NCI-H345 treated with DMSO at 0.1 percent for 48 hours (cell line): ENCODE measurements at regions not wholly inside any gene's neighbourhood (a gene's known extent, or its start where the extent isn't known, plus 50 kb on each side); places are given as distances from the start of the nearest gene placed in this dataset.

Source experiments
- DNase-seq: peaks from one replicate; lab custom pipeline; 2025; ENCODE audit not compliant: unreplicated experiment; lab: John Stamatoyannopoulos, UW

GRCh38 chr5:133882846-133883245 lies 85.6 kb downstream of the C5orf15 start:
- DNase-seq, result no peak

- no peak for DNase-seq
Measured at GRCh38 chr5:133882389-133882695, 86.1 kb downstream of the C5orf15 start.

GRCh38 chr5:133881576-133882388 lies 86.6 kb downstream of the C5orf15 start:
- no peak for DNase-seq

DNA sequence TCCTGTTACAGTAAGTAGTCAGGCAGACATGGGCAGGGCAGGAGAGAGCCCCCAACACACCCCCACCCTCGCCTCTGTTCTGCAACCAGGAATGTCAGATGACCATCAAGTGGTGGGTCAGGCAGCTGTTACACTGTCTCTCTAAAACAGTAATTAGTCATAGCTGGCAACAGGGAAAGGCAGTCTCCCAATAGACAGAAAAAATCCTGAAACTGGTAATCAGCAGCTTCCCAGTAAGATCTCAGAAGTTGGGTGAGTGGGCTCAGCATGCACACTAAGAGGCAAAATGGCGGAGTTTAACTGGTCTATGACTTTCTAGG lies 90.2 kb downstream of the C5orf15 start:
- DNase-seq, result no peak

- no peak for DNase-seq
Measured at GRCh38 chr5:133877351-133878235, 90.8 kb downstream of the C5orf15 start.

DNA sequence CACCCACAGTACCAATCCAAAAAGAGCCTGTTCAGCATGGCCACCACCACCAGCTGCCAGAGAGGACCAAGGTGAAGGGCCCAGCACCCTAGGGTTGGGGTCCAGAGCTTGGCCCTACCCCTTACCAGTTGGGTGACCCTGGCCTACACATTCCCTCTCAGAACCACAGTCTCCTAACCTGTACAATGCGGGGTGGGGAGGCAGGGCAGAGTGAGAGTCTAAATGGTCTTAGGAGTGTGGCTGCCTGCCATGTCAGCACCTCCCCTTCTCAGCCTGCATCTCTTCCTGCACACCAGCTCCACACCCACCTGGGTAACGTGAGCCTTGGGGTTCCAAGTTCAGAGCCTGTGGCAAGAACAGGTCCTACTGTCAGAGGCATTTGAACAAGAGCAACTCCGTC lies 92.2 kb downstream of the C5orf15 start:
- DNase-seq, result no peak

- DNase-seq, result no peak
Measured at GRCh38 chr5:133875179-133875578, 93.2 kb downstream of the C5orf15 start.

DNA sequence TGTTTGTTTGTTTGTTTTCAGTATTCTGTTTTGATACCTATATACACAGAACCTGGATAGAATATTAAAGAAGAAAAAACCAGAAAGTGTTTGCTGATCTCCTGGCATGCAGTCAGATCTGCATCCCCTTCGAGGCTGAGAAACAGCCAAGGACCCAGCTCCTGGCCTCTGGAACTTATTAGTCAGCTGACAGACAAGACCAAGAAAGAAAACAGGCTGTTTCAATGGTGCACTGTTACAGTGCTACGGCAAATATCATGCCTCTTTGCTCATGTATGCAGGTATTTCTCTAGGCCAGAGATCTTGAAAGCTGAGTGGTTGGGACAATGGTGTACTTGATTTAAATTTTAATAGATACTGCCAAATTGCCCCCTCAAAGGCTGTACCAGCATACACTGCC lies 95.0 kb downstream of the C5orf15 start:
- peak; percentile 37 for DNase-seq

DNA sequence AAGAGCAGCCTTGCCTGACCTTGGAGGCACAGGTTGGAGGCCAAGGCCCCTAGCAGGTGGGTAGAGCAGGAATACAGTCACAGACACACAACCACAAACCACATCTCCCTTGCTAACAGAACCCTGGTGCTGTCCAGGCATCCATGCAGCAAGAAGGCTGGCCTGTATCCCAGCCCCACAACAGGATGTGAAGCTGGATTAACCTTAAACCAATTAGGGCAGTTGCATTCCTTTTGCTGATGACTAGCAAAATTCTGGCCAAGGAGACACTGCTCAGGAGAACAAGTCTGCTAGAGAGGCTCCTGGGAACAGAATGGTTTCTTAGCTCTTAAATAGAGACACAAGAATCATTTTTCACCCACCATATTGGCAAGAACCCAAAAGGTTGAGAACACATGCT lies 97.8 kb downstream of the C5orf15 start:
- DNase-seq, result no peak

DNA sequence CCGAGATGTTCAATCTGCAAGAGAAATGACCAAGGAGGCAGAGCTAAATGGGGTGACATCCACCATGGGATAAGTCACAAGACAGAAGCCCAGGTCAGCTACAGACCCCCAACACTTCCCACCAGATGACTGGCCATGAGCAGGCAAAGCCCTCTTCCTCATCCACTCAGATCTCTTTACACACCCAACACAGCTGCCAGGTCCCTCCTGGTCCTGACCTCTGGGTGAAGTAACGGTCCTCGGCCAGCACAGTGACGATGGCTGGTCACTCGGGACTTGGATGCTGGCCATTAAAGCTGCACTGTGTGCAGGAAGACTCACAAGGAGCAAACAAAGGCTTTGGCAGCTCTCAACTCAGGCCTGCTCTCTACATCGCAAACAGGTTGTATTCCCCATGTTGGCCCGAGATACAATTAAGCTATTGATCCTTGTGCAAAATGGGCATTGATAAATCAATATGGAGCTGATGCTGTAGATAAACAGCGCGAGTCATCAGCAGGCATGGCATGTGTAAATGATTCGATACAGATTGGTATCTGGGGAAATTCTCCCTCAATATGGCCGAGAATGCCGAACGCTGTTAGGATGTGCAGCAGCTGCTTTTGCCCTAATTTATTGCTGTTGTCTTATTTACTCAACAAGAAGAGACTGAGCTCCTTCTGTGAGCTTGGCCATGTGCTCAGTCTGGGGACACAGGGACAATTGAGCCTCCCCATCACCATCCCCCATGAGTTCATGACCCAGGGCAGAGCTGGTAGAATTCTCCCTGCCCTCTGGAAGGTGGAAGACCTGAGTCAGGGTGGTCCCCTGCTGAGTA lies 98.7 kb downstream of the C5orf15 start:
- DNase-seq, result no peak

- no peak for DNase-seq
Measured at GRCh38 chr5:133868946-133869518, 99.4 kb downstream of the C5orf15 start.

GRCh38 chr5:133867851-133868545 lies 100.4 kb downstream of the C5orf15 start:
- DNase-seq, result no peak

DNA sequence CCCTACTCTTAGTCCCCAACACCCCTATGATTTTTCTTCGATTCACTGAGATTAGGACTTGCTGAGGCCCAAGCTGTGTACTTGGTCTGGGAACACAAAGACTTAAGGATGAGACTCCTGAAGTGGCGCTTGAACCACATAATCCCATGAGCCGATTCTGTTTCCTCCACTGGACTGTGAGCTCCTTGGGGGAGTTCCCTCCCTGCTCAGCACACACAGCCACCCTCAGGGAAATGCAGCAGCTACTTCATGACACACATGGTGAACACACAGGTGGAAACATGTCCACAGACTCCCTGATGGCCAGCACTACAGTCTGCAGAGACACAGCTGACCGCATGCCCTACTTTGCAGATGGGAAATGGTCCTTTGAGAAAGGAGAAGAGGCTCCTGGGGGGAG lies 101.1 kb downstream of the C5orf15 start:
- DNase-seq, result no peak

DNA sequence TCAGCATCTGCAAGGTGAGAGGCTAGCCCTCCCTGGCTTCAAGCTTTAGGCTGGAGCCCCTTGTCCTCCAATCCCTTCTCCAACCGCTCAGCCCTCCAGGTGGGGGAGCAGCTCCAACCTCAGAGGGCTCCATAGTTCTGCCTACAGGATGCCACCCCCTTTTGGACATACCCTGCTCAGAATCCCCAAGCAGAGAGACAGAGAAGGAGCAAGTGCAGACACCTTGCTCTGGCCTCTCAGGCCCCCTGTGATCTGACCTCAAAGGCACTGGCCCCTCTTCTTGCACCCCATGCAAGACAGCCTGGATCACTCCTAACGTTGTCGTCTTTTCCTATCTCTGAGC lies 101.6 kb downstream of the C5orf15 start:
- DNase-seq, result no peak

- DNase-seq, result no peak
Measured at GRCh38 chr5:133866160-133866902, 102.1 kb downstream of the C5orf15 start.

- no peak for DNase-seq
Measured at GRCh38 chr5:133865113-133865512, 103.3 kb downstream of the C5orf15 start.

DNA sequence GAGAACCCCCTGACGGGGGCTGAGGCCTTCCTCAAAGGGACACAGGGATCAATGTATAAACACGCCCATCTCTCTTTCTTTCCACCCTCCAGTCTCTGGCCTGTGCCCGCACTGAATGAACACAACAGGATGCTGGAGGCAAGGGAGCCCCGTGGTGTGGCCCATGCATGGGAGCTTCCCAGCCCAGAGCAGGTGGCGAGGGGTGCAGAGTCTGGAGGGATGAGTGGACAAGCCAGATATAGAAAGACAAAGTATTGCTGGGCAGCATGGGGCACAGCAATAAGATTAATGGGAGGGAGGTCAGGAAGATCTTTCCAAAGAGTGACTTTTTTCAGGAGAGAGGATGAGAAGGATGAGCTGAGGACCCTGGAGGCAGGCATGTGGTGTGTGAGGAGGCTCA lies 103.7 kb downstream of the C5orf15 start:
- DNase-seq, result no peak

DNA sequence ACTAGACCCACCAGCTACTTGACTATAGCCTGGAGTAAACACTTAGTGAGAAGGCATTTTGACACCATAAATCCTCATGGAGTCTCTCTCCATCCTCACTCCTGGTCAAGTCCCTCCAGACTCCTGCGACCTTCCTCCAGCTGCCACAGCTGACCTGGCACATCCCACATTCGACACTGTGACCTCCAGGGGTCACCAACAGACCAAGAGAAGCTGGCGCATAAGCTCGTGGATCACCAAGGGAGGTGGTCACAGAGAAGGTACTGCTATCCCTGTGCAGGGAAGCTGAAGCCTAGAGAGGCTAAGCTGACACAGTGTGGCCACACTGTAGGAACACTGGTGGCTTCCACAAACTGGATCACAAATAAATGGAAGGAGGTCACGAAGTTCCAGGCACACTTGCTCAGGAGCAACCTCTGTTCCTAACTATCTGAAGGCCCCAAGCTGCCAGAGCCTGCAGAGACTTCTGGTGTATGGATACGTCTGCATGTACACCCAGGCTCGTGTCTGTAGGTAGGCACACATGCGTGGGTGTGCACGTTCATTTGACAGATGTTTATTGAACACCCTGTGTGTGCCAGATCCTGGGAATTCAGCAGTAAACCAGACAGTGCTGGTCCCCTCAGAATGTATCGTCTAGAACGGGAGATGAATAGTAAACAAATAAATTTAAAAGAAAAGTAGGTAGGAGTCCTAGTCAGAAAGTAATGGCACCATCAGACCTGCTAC lies 104.4 kb downstream of the C5orf15 start:
- DNase-seq, result no peak

- DNase-seq, result no peak
Measured at GRCh38 chr5:133861161-133861737, 107.2 kb downstream of the C5orf15 start.
